ENCODE measurements at regions not wholly inside any gene's neighbourhood (a gene's known extent, or its start where the extent isn't known, plus 50 kb on each side); places are given as distances from the start of the nearest gene placed in this dataset.

DNA sequence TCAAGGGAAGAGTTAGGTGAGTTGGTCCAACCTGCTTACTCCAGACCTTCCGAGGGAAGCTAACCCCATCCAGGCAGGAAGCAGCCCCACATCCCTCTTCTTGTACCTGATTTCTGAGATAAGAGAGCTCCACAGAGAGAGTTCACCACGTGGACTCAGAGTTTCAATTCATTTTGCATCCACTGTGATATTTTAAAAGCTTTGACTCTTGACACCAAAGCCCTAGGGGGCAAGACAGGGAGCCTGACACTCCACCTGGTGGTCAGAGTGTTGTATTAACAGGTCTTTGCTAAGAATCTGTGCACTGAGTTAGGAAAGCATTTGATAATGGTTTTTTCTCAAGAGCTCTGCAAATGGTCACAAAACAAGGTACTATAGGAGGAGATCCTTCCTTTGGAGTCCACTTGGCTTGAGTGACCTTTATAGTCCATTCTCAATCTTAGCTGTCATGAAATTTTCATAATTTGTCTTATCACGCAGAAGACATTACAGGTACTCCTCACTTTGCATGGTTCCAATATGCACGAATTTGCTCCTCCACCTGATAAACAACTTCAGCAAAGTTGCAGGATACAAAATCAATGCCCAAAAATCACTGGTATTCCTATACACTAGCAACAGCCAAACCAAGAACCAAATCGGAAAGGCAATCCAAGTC lies 56.2 kb upstream of the RIPOR2 start:
- TF ChIP-seq, protein P1, sequence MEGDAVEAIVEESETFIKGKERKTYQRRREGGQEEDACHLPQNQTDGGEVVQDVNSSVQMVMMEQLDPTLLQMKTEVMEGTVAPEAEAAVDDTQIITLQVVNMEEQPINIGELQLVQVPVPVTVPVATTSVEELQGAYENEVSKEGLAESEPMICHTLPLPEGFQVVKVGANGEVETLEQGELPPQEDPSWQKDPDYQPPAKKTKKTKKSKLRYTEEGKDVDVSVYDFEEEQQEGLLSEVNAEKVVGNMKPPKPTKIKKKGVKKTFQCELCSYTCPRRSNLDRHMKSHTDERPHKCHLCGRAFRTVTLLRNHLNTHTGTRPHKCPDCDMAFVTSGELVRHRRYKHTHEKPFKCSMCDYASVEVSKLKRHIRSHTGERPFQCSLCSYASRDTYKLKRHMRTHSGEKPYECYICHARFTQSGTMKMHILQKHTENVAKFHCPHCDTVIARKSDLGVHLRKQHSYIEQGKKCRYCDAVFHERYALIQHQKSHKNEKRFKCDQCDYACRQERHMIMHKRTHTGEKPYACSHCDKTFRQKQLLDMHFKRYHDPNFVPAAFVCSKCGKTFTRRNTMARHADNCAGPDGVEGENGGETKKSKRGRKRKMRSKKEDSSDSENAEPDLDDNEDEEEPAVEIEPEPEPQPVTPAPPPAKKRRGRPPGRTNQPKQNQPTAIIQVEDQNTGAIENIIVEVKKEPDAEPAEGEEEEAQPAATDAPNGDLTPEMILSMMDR (IDR thresholded peaks at IDR 0.05) = peak; percentile 83
- TF ChIP-seq ATF1 (CRISPR knock-in tag; IDR thresholded peaks at IDR 0.05) (no peak), ZNF121 (CRISPR knock-in tag; IDR thresholded peaks at IDR 0.05) (no peak), CREB1 (CRISPR knock-in tag; IDR thresholded peaks at IDR 0.05) (no peak), NFE2L1 (CRISPR knock-in tag; IDR thresholded peaks at IDR 0.05) (no peak), CREM (CRISPR knock-in tag; IDR thresholded peaks at IDR 0.05) (no peak)
- TF ChIP-seq, protein P2, sequence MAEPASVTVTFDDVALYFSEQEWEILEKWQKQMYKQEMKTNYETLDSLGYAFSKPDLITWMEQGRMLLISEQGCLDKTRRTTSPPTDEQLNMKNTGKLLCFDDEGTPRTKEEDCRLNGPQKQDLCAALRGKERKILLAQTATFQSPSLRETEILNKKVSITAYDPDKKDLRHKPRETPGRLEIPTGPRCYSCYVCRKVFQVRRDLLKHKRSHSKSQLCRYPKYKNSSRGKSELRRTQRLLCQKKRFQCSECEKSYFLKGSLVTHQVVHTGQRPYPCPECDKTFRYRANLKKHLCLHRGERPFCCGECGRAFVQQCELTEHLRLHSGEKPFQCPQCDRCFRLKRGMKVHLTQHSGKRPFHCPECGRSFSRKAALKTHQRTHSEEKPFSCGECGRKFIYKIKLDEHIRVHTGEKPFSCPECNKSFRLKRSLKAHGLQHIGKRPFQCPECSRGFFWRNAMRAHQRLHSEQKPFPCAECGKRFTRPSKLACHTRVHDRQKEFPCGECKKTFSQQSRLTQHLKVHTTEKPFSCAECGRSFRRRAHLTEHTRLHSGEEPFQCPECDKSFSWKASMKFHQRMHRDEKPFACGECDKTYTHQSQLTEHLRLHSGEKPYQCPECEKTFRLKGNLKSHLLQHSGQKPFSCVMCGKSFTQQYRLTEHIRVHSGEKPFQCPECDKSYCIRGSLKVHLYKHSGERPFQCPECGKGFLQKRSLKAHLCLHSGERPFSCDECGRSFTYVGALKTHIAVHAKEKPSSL (CRISPR knock-in tag; conservative IDR thresholded peaks at IDR 0.05) = no peak
- TF ChIP-seq, protein P3, sequence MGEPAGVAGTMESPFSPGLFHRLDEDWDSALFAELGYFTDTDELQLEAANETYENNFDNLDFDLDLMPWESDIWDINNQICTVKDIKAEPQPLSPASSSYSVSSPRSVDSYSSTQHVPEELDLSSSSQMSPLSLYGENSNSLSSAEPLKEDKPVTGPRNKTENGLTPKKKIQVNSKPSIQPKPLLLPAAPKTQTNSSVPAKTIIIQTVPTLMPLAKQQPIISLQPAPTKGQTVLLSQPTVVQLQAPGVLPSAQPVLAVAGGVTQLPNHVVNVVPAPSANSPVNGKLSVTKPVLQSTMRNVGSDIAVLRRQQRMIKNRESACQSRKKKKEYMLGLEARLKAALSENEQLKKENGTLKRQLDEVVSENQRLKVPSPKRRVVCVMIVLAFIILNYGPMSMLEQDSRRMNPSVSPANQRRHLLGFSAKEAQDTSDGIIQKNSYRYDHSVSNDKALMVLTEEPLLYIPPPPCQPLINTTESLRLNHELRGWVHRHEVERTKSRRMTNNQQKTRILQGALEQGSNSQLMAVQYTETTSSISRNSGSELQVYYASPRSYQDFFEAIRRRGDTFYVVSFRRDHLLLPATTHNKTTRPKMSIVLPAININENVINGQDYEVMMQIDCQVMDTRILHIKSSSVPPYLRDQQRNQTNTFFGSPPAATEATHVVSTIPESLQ (CRISPR knock-in tag; IDR thresholded peaks at IDR 0.05) = no peak
- TF ChIP-seq, protein P4, sequence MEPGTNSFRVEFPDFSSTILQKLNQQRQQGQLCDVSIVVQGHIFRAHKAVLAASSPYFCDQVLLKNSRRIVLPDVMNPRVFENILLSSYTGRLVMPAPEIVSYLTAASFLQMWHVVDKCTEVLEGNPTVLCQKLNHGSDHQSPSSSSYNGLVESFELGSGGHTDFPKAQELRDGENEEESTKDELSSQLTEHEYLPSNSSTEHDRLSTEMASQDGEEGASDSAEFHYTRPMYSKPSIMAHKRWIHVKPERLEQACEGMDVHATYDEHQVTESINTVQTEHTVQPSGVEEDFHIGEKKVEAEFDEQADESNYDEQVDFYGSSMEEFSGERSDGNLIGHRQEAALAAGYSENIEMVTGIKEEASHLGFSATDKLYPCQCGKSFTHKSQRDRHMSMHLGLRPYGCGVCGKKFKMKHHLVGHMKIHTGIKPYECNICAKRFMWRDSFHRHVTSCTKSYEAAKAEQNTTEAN (CRISPR knock-in tag; IDR thresholded peaks at IDR 0.05) = no peak
- TF ChIP-seq, protein P5, sequence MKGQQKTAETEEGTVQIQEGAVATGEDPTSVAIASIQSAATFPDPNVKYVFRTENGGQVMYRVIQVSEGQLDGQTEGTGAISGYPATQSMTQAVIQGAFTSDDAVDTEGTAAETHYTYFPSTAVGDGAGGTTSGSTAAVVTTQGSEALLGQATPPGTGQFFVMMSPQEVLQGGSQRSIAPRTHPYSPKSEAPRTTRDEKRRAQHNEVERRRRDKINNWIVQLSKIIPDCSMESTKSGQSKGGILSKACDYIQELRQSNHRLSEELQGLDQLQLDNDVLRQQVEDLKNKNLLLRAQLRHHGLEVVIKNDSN (CRISPR knock-in tag; IDR thresholded peaks at IDR 0.05) = no peak

Measured in WTC11 (cell line).